Liver (tissue), 8 donors: ENCODE measurements at regions not wholly inside any gene's neighbourhood (a gene's known extent, or its start where the extent isn't known, plus 50 kb on each side); places are given as distances from the start of the nearest gene placed in this dataset.

ENCODE experiments used
- DNase-seq: peaks from one replicate; pipeline ENCODE4 v3.0.0-alpha.2; 2017; ENCODE audit warnings: low spot score
- H3K27ac ChIP-seq, 2 donors: one replicate each; pipeline ENCODE4 v1.7.0; 2013; ENCODE audit warnings: inconsistent platforms in 2 of 2, low read length in 2 of 2, control low read depth in 1 of 2, low read depth in 1 of 2, mild to moderate bottlenecking in 1 of 2
- H3K27me3 ChIP-seq, 4 donors: one replicate each; pipeline versions ENCODE4 v1.6.1 to v1.7.0; 2013; ENCODE audit warnings: low read length in 3 of 4, inconsistent platforms in 1 of 4, mild to moderate bottlenecking in 1 of 4, moderate library complexity in 1 of 4; ENCODE audit not compliant: control insufficient read depth in 4 of 4, insufficient read depth in 4 of 4
- H3K36me3 ChIP-seq, 4 donors: one replicate each; pipeline versions ENCODE4 v1.6.1 to v1.7.0; 2013; ENCODE audit warnings: low read length in 3 of 4, mild to moderate bottlenecking in 3 of 4, low read depth in 1 of 4, moderate library complexity in 1 of 4; ENCODE audit not compliant: control insufficient read depth in 4 of 4, insufficient read depth in 3 of 4
- H3K4me1 ChIP-seq, 4 donors: one replicate each; pipeline versions ENCODE4 v1.6.1 to v1.7.0; 2013; ENCODE audit warnings: low read length in 3 of 4, mild to moderate bottlenecking in 3 of 4, moderate library complexity in 1 of 4; ENCODE audit not compliant: control insufficient read depth in 4 of 4, insufficient read depth in 4 of 4
- H3K4me3 ChIP-seq, 3 donors: one replicate each; pipeline versions ENCODE4 v1.6.1 to v1.7.0; 2013; ENCODE audit warnings: low read length in 3 of 3, control low read depth in 1 of 3, low read depth in 1 of 3, mild to moderate bottlenecking in 1 of 3
- H3K9ac ChIP-seq, 2 donors: one replicate each; pipeline ENCODE4 v1.7.0; 2013; ENCODE audit warnings: low read length in 2 of 2, mild to moderate bottlenecking in 2 of 2, moderate library complexity in 2 of 2, control low read depth in 1 of 2, low read depth in 1 of 2
- H3K9me3 ChIP-seq, 4 donors: one replicate each; pipeline versions ENCODE4 v1.6.1 to v1.7.0; 2013; ENCODE audit warnings: low read length in 3 of 4; ENCODE audit not compliant: control insufficient read depth in 4 of 4
- EGR1 ChIP-seq, 2 donors: IDR thresholded peaks; 2 replicates each; pipeline ENCODE4 v1.6.1; 2016 to 2018; ENCODE audit warnings: antibody characterized with exemption in 2 of 2, low read depth in 2 of 2
- FOXA1 ChIP-seq: IDR thresholded peaks from 2 replicates; pipeline ENCODE4 v1.6.1; 2016; ENCODE audit warnings: antibody characterized with exemption
- FOXA2 ChIP-seq: IDR thresholded peaks from 2 replicates; pipeline ENCODE4 v1.6.1; 2016; ENCODE audit warnings: antibody characterized with exemption
- GABPA ChIP-seq, 2 donors: IDR thresholded peaks in 1 of 2; conservative IDR thresholded peaks in 1 of 2; 2 replicates each; pipeline ENCODE4 v1.6.1; 2016; ENCODE audit warnings: antibody characterized with exemption in 2 of 2, mild to moderate bottlenecking in 1 of 2, moderate library complexity in 1 of 2
- HNF4A ChIP-seq, 2 donors: conservative IDR thresholded peaks; 2 replicates each; pipeline ENCODE4 v1.6.1; 2016; ENCODE audit warnings: antibody characterized with exemption in 2 of 2, mild to moderate bottlenecking in 2 of 2
- HNF4G ChIP-seq: IDR thresholded peaks from 2 replicates; pipeline ENCODE4 v1.6.1; 2016; ENCODE audit warnings: antibody characterized with exemption
- JUND ChIP-seq, 2 donors: IDR thresholded peaks; 2 replicates each; pipeline ENCODE4 v1.6.1; 2016; ENCODE audit warnings: antibody characterized with exemption in 2 of 2
- MAX ChIP-seq: IDR thresholded peaks from 2 replicates; pipeline ENCODE4 v1.6.1; 2016; ENCODE audit warnings: antibody characterized with exemption
- NR2F2 ChIP-seq: IDR thresholded peaks from 2 replicates; pipeline ENCODE4 v1.6.1; 2016; ENCODE audit warnings: antibody characterized with exemption
- RAD21 ChIP-seq, 2 donors: IDR thresholded peaks; 2 replicates each; pipeline ENCODE4 v1.6.1; 2016; ENCODE audit warnings: antibody characterized with exemption in 2 of 2, mild to moderate bottlenecking in 2 of 2
- RXRA ChIP-seq, 2 donors: IDR thresholded peaks; 2 replicates each; pipeline ENCODE4 v1.6.1; 2017 to 2018; ENCODE audit warnings: antibody characterized with exemption in 2 of 2, mild to moderate bottlenecking in 1 of 2
- SP1 ChIP-seq: IDR thresholded peaks from 2 replicates; pipeline ENCODE4 v1.6.1; 2018; ENCODE audit warnings: antibody characterized with exemption, mild to moderate bottlenecking
- TAF1 ChIP-seq: conservative IDR thresholded peaks from 2 replicates; pipeline ENCODE4 v1.6.1; 2016; ENCODE audit warnings: antibody characterized with exemption, mild to moderate bottlenecking
- YY1 ChIP-seq: IDR thresholded peaks from 2 replicates; pipeline ENCODE4 v1.6.1; 2016; ENCODE audit warnings: antibody characterized with exemption, mild to moderate bottlenecking
- WGBS: extraction: QIAGEN DNeasy Blood & Tissue Kit; methylation state at CpG from one replicate; pipeline ENCODE4 v1.1.7; 2013; 5-methylcytosine and 5-hydroxymethylcytosine counted together
- TF ChIP-seq, protein P1 (sequence below): IDR thresholded peaks from 2 replicates; pipeline ENCODE4 v1.6.1; 2016; ENCODE audit warnings: antibody characterized with exemption
- TF ChIP-seq, protein P2 (sequence below): IDR thresholded peaks from 2 replicates; pipeline ENCODE4 v1.6.1; 2016; ENCODE audit warnings: antibody characterized with exemption
- TF ChIP-seq, protein P3 (sequence below): fragments of 150-350 bp; IDR thresholded peaks from 2 replicates; pipeline ENCODE4 v1.5.1; 2017; ENCODE audit warnings: improper control_type of control experiment, low read depth, low read length; ENCODE audit not compliant: missing input control
- TF ChIP-seq, protein P4 (sequence below): IDR thresholded peaks from 2 replicates; pipeline ENCODE4 v1.6.1; 2016; ENCODE audit warnings: antibody characterized with exemption, mild to moderate bottlenecking
- donor health status: healthy.
- donor health status: healthy.
- donor health status: healthy.
- donor health status: healthy.
- donor health status: healthy.

DNA sequence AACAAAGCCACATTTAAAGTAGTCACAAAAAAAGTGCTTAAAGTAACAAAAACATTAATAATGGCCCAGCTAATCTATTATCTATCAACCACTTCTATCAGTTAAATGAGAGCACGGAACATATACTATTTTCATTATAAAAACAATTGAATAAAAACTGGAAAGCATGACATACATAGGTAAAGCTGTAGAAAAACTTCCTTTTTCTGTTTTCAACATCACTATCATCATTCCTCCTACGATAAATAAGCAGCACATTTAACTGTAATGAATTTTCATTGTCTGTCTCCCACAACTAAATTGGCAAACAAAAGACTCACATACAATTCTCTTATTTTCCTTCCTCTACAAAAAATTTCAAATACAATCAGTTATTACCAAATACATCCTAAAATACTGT, 96.4 kb upstream of the DPH5 start:
- no peak for DNase-seq
- H3K27me3 ChIP-seq: no peaks in the 10 kb centered on the region
- no peak overlapping the region for H3K4me3 ChIP-seq
- no peaks in the 10 kb centered on the region for H3K36me3 ChIP-seq
- H3K9ac ChIP-seq: no peak overlapping the region
- TF ChIP-seq, protein P1, sequence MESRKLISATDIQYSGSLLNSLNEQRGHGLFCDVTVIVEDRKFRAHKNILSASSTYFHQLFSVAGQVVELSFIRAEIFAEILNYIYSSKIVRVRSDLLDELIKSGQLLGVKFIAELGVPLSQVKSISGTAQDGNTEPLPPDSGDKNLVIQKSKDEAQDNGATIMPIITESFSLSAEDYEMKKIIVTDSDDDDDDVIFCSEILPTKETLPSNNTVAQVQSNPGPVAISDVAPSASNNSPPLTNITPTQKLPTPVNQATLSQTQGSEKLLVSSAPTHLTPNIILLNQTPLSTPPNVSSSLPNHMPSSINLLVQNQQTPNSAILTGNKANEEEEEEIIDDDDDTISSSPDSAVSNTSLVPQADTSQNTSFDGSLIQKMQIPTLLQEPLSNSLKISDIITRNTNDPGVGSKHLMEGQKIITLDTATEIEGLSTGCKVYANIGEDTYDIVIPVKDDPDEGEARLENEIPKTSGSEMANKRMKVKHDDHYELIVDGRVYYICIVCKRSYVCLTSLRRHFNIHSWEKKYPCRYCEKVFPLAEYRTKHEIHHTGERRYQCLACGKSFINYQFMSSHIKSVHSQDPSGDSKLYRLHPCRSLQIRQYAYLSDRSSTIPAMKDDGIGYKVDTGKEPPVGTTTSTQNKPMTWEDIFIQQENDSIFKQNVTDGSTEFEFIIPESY: no peak
- TF ChIP-seq FOXA2: no peak
- TF ChIP-seq FOXA1: no peak
- no peak for TF ChIP-seq YY1
- TF ChIP-seq, protein P2, sequence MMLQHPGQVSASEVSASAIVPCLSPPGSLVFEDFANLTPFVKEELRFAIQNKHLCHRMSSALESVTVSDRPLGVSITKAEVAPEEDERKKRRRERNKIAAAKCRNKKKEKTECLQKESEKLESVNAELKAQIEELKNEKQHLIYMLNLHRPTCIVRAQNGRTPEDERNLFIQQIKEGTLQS: no peak
- no peak for TF ChIP-seq SP1
- TF ChIP-seq, protein P3, sequence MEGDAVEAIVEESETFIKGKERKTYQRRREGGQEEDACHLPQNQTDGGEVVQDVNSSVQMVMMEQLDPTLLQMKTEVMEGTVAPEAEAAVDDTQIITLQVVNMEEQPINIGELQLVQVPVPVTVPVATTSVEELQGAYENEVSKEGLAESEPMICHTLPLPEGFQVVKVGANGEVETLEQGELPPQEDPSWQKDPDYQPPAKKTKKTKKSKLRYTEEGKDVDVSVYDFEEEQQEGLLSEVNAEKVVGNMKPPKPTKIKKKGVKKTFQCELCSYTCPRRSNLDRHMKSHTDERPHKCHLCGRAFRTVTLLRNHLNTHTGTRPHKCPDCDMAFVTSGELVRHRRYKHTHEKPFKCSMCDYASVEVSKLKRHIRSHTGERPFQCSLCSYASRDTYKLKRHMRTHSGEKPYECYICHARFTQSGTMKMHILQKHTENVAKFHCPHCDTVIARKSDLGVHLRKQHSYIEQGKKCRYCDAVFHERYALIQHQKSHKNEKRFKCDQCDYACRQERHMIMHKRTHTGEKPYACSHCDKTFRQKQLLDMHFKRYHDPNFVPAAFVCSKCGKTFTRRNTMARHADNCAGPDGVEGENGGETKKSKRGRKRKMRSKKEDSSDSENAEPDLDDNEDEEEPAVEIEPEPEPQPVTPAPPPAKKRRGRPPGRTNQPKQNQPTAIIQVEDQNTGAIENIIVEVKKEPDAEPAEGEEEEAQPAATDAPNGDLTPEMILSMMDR: no peak
- H3K9me3 ChIP-seq: no peaks in the 10 kb centered on the region
- H3K27ac ChIP-seq: no peak overlapping the region
- peaks cover 0 to 9% (median 1%) of the 10 kb centered on the region in 4 donors for H3K4me1 ChIP-seq
- WGBS: 92% methylated on average over 2 of the region's 2 CpGs

DNA sequence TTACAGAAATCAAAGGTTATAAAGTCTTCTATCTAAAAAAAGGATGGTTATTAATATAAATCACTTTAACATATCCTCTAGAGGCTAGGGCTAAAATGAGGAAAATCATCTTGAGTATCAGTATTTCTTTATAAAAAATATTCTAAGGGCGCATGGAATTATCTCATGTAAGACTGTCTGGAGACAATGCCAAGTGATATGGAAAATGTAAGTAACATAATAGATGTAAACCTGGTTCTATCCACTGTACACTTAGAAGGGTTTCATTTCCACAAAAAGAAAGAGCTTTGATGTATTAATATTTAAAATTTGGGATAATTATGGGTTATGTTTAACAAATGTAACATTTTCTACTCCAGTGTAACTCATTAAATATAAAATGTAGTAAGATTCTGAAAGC, 95.9 kb upstream of the DPH5 start:
- Histone ChIP-seq H3K9ac (no peak overlapping the region), H3K4me1 (peaks cover 0 to 9% (median 1%) of the 10 kb centered on the region in 4 donors), H3K27me3 (no peaks in the 10 kb centered on the region), H3K9me3 (no peaks in the 10 kb centered on the region), H3K4me3 (no peak overlapping the region), H3K27ac (no peak overlapping the region), H3K36me3 (no peaks in the 10 kb centered on the region)
- DNase-seq: no peak
- WGBS: 94% methylated on average over 1 of the region's 1 CpG
- TF ChIP-seq RAD21 (IDR thresholded peaks at IDR 0.05): no peak
- no peak for TF ChIP-seq NR2F2
- TF ChIP-seq SP1: no peak
- TF ChIP-seq RXRA (IDR thresholded peaks at IDR 0.05): no peak
- no peak for TF ChIP-seq HNF4A (conservative IDR thresholded peaks at IDR 0.05)
- no peak for TF ChIP-seq FOXA2
- TF ChIP-seq, protein P4, sequence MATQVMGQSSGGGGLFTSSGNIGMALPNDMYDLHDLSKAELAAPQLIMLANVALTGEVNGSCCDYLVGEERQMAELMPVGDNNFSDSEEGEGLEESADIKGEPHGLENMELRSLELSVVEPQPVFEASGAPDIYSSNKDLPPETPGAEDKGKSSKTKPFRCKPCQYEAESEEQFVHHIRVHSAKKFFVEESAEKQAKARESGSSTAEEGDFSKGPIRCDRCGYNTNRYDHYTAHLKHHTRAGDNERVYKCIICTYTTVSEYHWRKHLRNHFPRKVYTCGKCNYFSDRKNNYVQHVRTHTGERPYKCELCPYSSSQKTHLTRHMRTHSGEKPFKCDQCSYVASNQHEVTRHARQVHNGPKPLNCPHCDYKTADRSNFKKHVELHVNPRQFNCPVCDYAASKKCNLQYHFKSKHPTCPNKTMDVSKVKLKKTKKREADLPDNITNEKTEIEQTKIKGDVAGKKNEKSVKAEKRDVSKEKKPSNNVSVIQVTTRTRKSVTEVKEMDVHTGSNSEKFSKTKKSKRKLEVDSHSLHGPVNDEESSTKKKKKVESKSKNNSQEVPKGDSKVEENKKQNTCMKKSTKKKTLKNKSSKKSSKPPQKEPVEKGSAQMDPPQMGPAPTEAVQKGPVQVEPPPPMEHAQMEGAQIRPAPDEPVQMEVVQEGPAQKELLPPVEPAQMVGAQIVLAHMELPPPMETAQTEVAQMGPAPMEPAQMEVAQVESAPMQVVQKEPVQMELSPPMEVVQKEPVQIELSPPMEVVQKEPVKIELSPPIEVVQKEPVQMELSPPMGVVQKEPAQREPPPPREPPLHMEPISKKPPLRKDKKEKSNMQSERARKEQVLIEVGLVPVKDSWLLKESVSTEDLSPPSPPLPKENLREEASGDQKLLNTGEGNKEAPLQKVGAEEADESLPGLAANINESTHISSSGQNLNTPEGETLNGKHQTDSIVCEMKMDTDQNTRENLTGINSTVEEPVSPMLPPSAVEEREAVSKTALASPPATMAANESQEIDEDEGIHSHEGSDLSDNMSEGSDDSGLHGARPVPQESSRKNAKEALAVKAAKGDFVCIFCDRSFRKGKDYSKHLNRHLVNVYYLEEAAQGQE: no peak
- no peak for TF ChIP-seq HNF4G
- no peak for TF ChIP-seq GABPA (IDR thresholded peaks at IDR 0.05 in 1 of 2, conservative IDR thresholded peaks at IDR 0.05 in 1 of 2)
- no peak for TF ChIP-seq FOXA1
- no peak for TF ChIP-seq MAX
- no peak for TF ChIP-seq TAF1
- TF ChIP-seq, protein P3: no peak
- no peak for TF ChIP-seq JUND (IDR thresholded peaks at IDR 0.05)
- TF ChIP-seq, protein P2: no peak
- no peak for TF ChIP-seq YY1
- TF ChIP-seq, protein P1: no peak
- no peak for TF ChIP-seq EGR1 (IDR thresholded peaks at IDR 0.05; ENCODE audit: low read depth in 2 of 2)
